A549 (cell line): ENCODE measurements at regions not wholly inside any gene's neighbourhood (a gene's known extent, or its start where the extent isn't known, plus 50 kb on each side); places are given as distances from the start of the nearest gene placed in this dataset.

Experiments
- EHMT2 ChIP-seq: fragments of 200-600 bp; sonication (generic); IDR thresholded peaks from 2 replicates; pipeline ENCODE4 v1.6.1; 2016; ENCODE audit warnings: antibody characterized with exemption, low read depth, mild to moderate bottlenecking, moderate library complexity
- NFE2L2 ChIP-seq: fragments of 150-350 bp; conservative IDR thresholded peaks from 2 replicates; pipeline ENCODE4 v1.6.1; 2014; ENCODE audit warnings: low read length
- RAD21 ChIP-seq, 2 experiments: fragments of >200 bp in 1 of 2; sonication (Bioruptor Twin) in 1 of 2; formaldehyde crosslinking in 1 of 2; IDR thresholded peaks in 1 of 2; conservative IDR thresholded peaks in 1 of 2; 2 replicates in 1 of 2; 3 replicates in 1 of 2; pipeline ENCODE4 v1.6.1; 2012 to 2018; ENCODE audit warnings: inconsistent platforms in 1 of 2
- SMC3 ChIP-seq: fragments of >200 bp; sonication (Bioruptor Twin); formaldehyde crosslinking; IDR thresholded peaks from 3 replicates; pipeline ENCODE4 v1.6.1; 2018; ENCODE audit warnings: inconsistent platforms
- TF ChIP-seq, protein P1 (sequence below): fragments of 450-650 bp; IDR thresholded peaks from 2 replicates; pipeline ENCODE4 v1.6.1; 2014; ENCODE audit warnings: antibody characterized with exemption
- TF ChIP-seq, protein P2 (sequence below): fragments of >200 bp; sonication (Bioruptor Twin); formaldehyde crosslinking; IDR thresholded peaks from 3 replicates; pipeline ENCODE4 v1.5.1; 2016

DNA sequence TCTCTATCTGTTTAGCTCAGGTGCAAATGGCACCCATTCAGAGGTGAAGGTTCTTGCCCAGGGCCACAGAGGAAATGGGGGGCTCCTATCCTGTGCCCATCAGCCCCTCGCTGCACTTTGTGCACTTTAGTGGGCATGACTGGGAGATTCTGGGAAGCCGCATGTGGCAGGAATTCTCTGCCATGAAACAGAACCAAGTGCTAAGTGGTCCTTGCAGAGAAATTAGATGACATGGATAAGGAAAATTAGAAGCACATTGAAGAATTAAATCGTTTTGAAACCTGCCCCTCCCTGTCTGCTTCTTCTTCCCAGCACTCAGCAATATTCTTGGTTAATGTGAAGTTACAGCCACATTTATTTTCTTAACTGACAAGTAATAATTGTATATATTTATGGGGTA lies 185.2 kb upstream of the RTL1 start:
- TF ChIP-seq, protein P1, sequence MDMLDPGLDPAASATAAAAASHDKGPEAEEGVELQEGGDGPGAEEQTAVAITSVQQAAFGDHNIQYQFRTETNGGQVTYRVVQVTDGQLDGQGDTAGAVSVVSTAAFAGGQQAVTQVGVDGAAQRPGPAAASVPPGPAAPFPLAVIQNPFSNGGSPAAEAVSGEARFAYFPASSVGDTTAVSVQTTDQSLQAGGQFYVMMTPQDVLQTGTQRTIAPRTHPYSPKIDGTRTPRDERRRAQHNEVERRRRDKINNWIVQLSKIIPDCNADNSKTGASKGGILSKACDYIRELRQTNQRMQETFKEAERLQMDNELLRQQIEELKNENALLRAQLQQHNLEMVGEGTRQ, result no peak
- TF ChIP-seq RAD21 (conservative IDR thresholded peaks at IDR 0.05 in 1 of 2, IDR thresholded peaks at IDR 0.05 in 1 of 2) (no peak), EHMT2 (no peak), SMC3 (no peak), NFE2L2 (no peak)
- TF ChIP-seq, protein P2, sequence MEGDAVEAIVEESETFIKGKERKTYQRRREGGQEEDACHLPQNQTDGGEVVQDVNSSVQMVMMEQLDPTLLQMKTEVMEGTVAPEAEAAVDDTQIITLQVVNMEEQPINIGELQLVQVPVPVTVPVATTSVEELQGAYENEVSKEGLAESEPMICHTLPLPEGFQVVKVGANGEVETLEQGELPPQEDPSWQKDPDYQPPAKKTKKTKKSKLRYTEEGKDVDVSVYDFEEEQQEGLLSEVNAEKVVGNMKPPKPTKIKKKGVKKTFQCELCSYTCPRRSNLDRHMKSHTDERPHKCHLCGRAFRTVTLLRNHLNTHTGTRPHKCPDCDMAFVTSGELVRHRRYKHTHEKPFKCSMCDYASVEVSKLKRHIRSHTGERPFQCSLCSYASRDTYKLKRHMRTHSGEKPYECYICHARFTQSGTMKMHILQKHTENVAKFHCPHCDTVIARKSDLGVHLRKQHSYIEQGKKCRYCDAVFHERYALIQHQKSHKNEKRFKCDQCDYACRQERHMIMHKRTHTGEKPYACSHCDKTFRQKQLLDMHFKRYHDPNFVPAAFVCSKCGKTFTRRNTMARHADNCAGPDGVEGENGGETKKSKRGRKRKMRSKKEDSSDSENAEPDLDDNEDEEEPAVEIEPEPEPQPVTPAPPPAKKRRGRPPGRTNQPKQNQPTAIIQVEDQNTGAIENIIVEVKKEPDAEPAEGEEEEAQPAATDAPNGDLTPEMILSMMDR, result no peak
